SK-N-SH treated with all-trans-retinoic acid at 6 μM for 48 hours (cell line): ENCODE measurements at regions not wholly inside any gene's neighbourhood (a gene's known extent, or its start where the extent isn't known, plus 50 kb on each side); places are given as distances from the start of the nearest gene placed in this dataset.
"Not testable (repeated sequence)": the region's sequence is repeated elsewhere in the genome, so short reads cannot be mapped to it uniquely, and the experiment has no call there.

Source experiments
- ATAC-seq: fragments of 200-7000 bp; cut with Tn5 transposase; 3 replicates; pipeline ENCODE4 v1.9.1; 2020; ENCODE audit warnings: mild to moderate bottlenecking, moderate library complexity
- CSDC2 ChIP-seq: fragments of 250-450 bp; sonication (Bioruptor Pico); IDR thresholded peaks from 2 replicates; pipeline ENCODE4 v1.5.0; 2020; ENCODE audit warnings: mild to moderate bottlenecking, moderate library complexity
- CSRNP3 ChIP-seq: fragments of 250-450 bp; sonication (Bioruptor Pico); IDR thresholded peaks from 2 replicates; pipeline ENCODE4 v1.5.1; 2021; ENCODE audit warnings: mild to moderate bottlenecking, moderate library complexity
- ESRRG ChIP-seq: fragments of 250-450 bp; sonication (Bioruptor Pico); IDR thresholded peaks from 2 replicates; pipeline ENCODE4 v1.6.1; 2021; ENCODE audit warnings: mild to moderate bottlenecking
- ISL1 ChIP-seq: fragments of 250-450 bp; sonication (Bioruptor Pico); IDR thresholded peaks from 2 replicates; pipeline ENCODE4 v2.1.2; 2022; ENCODE audit warnings: mild to moderate bottlenecking, moderate library complexity
- PATZ1 ChIP-seq: fragments of 250-450 bp; sonication (Bioruptor Pico); IDR thresholded peaks from 2 replicates; pipeline ENCODE4 v1.8.0; 2020; ENCODE audit warnings: mild to moderate bottlenecking, moderate library complexity, borderline replicate concordance
- PPARA ChIP-seq: fragments of 250-450 bp; sonication (Bioruptor Pico); IDR thresholded peaks from 2 replicates; pipeline ENCODE4 v1.5.0; 2020; ENCODE audit warnings: mild to moderate bottlenecking, borderline replicate concordance
- TSHZ2 ChIP-seq: fragments of 250-450 bp; sonication (Bioruptor Pico); IDR thresholded peaks from 2 replicates; pipeline ENCODE4 v1.5.0; 2020; ENCODE audit warnings: mild to moderate bottlenecking, moderate library complexity
- ZFP3 ChIP-seq: fragments of 250-450 bp; sonication (Bioruptor Pico); IDR thresholded peaks from 2 replicates; pipeline ENCODE4 v1.5.0; 2020; ENCODE audit warnings: mild to moderate bottlenecking, moderate library complexity
- ZFP30 ChIP-seq: fragments of 450-650 bp; formaldehyde crosslinking; IDR thresholded peaks from 2 replicates; pipeline ENCODE4 v1.5.0; 2022; ENCODE audit warnings: mild to moderate bottlenecking, moderate library complexity
- ZNF70 ChIP-seq: fragments of 450-650 bp; formaldehyde crosslinking; IDR thresholded peaks from 2 replicates; pipeline ENCODE4 v1.5.0; 2020; ENCODE audit warnings: mild to moderate bottlenecking, moderate library complexity
- ZNF8 ChIP-seq: fragments of 450-650 bp; formaldehyde crosslinking; IDR thresholded peaks from 2 replicates; pipeline ENCODE4 v1.5.0; 2020; ENCODE audit warnings: mild to moderate bottlenecking, moderate library complexity
- TF ChIP-seq, protein P1 (sequence below): fragments of 250-450 bp; sonication (Bioruptor Pico); IDR thresholded peaks from 2 replicates; pipeline ENCODE4 v1.5.1; 2020; ENCODE audit warnings: low read depth, mild to moderate bottlenecking, moderate library complexity

- no peak for TF ChIP-seq CSRNP3
- TF ChIP-seq ZNF70 (CRISPR knock-in tag), result no peak
- no peak for TF ChIP-seq ISL1
- no peak for TF ChIP-seq PATZ1 (CRISPR knock-in tag)
- TF ChIP-seq, protein P1, sequence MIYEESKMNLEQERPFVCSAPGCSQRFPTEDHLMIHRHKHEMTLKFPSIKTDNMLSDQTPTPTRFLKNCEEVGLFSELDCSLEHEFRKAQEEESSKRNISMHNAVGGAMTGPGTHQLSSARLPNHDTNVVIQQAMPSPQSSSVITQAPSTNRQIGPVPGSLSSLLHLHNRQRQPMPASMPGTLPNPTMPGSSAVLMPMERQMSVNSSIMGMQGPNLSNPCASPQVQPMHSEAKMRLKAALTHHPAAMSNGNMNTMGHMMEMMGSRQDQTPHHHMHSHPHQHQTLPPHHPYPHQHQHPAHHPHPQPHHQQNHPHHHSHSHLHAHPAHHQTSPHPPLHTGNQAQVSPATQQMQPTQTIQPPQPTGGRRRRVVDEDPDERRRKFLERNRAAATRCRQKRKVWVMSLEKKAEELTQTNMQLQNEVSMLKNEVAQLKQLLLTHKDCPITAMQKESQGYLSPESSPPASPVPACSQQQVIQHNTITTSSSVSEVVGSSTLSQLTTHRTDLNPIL (CRISPR knock-in tag), result no peak
- TF ChIP-seq, all 23 proteins: peak for 0
- ATAC-seq, result no peak
These were observed 453.4 kb upstream of the NFE2L3 start for GRCh38 chr7:25698451-25699113.

- ATAC-seq, result not testable (repeated sequence)
These were observed 451.9 kb upstream of the NFE2L3 start for GRCh38 chr7:25700141-25700540.

GRCh38 chr7:25704413-25704812, 447.6 kb upstream of the NFE2L3 start:
- no peak for ATAC-seq
- no peak for TF ChIP-seq PPARA (CRISPR knock-in tag)
- TF ChIP-seq CSDC2 (CRISPR knock-in tag), result no peak
- no peak for TF ChIP-seq ZFP30 (CRISPR knock-in tag)
- TF ChIP-seq TSHZ2, result no peak
- no peak for TF ChIP-seq ZFP3 (CRISPR knock-in tag)
- TF ChIP-seq, protein P1 (CRISPR knock-in tag), result no peak

DNA sequence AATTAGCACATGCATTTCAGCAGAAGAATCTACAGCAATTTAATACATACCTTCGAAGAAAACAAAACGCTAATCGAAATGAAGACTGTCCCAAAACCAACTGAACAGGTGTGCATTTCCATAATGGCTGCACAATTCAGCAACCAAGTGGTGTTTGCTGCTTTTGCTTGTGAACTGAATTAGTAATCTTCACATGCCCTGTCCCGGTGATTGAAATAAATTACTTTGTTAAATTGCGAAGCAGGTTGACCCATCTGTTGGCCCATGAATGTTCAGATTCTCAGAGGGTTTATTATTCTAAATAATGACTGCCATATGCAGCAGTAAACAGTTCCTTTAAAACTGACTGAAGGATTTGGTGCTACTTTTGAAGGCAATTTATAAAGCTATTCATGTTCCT, 445.2 kb upstream of the NFE2L3 start:
- ATAC-seq, result no peak
- no peak for TF ChIP-seq PPARA (CRISPR knock-in tag)
- TF ChIP-seq, all 23 proteins: peak for 0

GRCh38 chr7:25707768-25708620, 444.0 kb upstream of the NFE2L3 start:
- TF ChIP-seq ZFP30 (CRISPR knock-in tag) (no peak), ESRRG (CRISPR knock-in tag) (no peak), ISL1 (no peak), TSHZ2 (peak; percentile 64; the same call in 1 of the 2 replicates), PPARA (CRISPR knock-in tag) (no peak), ZNF8 (CRISPR knock-in tag) (0 out of 2 replicates have a peak, but pooled peaks have one; percentile 8)
- ATAC-seq, result no peak
